ENCODE measurements at regions not wholly inside any gene's neighbourhood (a gene's known extent, or its start where the extent isn't known, plus 50 kb on each side); places are given as distances from the start of the nearest gene placed in this dataset.

DNA sequence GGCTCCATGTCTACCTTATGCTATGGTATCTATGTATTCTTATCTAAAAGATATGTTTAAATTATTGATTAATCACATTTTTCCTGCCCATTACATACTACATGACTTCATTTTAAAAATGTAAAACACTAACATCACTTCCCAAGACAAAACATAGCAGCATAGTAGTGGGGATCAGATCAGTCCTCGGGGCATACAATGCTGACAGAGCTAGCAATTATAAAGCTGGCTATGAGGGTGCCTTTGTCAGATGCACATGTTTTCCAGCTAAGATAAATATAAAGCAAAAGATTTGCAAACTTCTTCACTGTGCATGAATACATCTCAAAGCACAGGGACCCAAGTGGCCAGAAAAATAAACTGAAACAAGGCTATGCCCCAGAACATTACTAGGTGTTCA is 549.8 kb upstream of the INTU start:
- TF ChIP-seq, protein P1, sequence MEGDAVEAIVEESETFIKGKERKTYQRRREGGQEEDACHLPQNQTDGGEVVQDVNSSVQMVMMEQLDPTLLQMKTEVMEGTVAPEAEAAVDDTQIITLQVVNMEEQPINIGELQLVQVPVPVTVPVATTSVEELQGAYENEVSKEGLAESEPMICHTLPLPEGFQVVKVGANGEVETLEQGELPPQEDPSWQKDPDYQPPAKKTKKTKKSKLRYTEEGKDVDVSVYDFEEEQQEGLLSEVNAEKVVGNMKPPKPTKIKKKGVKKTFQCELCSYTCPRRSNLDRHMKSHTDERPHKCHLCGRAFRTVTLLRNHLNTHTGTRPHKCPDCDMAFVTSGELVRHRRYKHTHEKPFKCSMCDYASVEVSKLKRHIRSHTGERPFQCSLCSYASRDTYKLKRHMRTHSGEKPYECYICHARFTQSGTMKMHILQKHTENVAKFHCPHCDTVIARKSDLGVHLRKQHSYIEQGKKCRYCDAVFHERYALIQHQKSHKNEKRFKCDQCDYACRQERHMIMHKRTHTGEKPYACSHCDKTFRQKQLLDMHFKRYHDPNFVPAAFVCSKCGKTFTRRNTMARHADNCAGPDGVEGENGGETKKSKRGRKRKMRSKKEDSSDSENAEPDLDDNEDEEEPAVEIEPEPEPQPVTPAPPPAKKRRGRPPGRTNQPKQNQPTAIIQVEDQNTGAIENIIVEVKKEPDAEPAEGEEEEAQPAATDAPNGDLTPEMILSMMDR (IDR thresholded peaks at IDR 0.05 in 4 of 5, conservative IDR thresholded peaks at IDR 0.05 in 1 of 5), result no peak
- no peak for TF ChIP-seq POLR2A (IDR thresholded peaks at IDR 0.05)
- H3K27me3 ChIP-seq, result no peaks in the 10 kb centered on the region
- no peak overlapping the region for H3K4me3 ChIP-seq
- intact Hi-C loops (cut with DNase I; ENCODE audit: low total_unique reads), result no loop called here
- DNase-seq (no peak), ATAC-seq (no peak)
- H3K4me1 ChIP-seq, result no peaks in the 10 kb centered on the region
- no peak overlapping the region for H3K27ac ChIP-seq
- H3K9me3 ChIP-seq, result no peaks in the 10 kb centered on the region
- in situ Hi-C loops (cut with MboI; ENCODE audit: low sequenced_read_pairs in 4 of 4), result no loop called here
- H3K36me3 ChIP-seq, result no peaks in the 10 kb centered on the region

DNA sequence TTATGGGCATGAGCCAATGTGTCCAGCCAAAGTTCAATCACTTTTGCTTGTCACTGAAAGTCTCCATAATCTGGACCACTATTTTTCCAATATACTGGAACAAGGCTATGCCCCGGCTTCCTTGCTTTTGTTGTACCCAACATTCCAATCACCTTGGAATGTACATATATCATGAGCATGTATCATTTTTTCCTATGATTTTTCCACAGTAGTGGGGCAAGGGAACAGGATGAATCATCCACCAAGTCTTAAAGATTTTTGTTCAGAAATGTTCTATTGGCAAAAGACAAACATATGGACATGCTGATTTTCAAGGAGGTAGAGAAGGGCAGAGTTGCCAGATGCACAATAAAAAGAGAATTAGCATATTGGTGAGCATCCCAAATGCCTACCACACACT is 548.1 kb upstream of the INTU start:
- H3K4me1 ChIP-seq, result no peaks in the 10 kb centered on the region
- no peak overlapping the region for H3K27ac ChIP-seq
- H3K36me3 ChIP-seq, result no peaks in the 10 kb centered on the region
- no peak for TF ChIP-seq POLR2A (IDR thresholded peaks at IDR 0.05)
- TF ChIP-seq, protein P1 (IDR thresholded peaks at IDR 0.05 in 4 of 5, conservative IDR thresholded peaks at IDR 0.05 in 1 of 5), result no peak
- intact Hi-C loops (cut with DNase I; ENCODE audit: low total_unique reads), result no loop called here
- DNase-seq (no peak), ATAC-seq (no peak)
- H3K9me3 ChIP-seq, result no peaks in the 10 kb centered on the region
- H3K4me3 ChIP-seq, result no peak overlapping the region
- no peaks in the 10 kb centered on the region for H3K27me3 ChIP-seq
- in situ Hi-C loops (cut with MboI; ENCODE audit: low sequenced_read_pairs in 4 of 4), result no loop called here

DNA sequence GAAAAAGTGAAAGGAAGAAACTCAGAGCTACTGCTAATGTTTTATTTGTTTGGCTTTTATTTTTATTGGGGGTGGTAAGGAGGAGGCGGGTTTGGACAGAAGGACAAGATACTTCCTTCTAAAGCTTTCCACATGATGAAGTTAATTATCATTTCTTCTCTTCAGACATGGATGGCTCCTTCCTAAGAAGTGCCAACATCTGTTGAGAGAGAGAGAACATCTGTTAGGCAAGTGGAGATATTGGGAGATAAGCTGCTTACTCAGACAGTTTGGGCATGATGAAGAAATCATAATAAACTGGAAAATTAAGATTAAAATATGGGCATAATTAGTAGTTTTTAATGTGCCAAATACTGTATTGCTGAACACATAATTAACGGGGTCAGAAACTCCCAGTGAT is 535.7 kb upstream of the INTU start:
- Histone ChIP-seq H3K4me3 (no peak overlapping the region), H3K27ac (no peak overlapping the region), H3K4me1 (no peaks in the 10 kb centered on the region), H3K36me3 (no peaks in the 10 kb centered on the region), H3K27me3 (no peaks in the 10 kb centered on the region), H3K9me3 (no peaks in the 10 kb centered on the region)
- no peak for DNase-seq
- intact Hi-C loops (cut with DNase I; ENCODE audit: low total_unique reads), result no loop called here
- TF ChIP-seq POLR2A (IDR thresholded peaks at IDR 0.05), result no peak
- TF ChIP-seq, protein P1 (IDR thresholded peaks at IDR 0.05 in 4 of 5, conservative IDR thresholded peaks at IDR 0.05 in 1 of 5), result no peak
- in situ Hi-C loops (cut with MboI; ENCODE audit: low sequenced_read_pairs in 4 of 4), result no loop called here
- no peak for ATAC-seq

DNA sequence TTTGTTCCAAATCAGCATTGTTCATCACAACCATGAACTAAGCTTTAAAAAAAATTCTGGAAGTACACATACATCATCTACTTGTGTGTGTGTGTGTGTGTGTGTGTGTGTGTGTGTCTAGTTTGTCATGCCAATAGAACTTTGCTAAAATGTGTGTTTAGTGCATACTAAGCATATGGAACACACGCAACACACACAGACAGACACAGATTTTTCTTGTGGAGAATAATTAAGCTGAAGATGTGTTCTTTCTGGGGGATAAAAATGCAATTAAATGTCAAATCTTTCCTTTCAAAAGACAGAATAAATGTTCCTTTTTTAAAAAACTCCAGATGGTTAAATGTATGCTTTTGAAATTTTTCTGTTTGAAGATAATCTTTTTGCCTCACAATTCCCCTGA is 530.4 kb upstream of the INTU start:
- no peak for ATAC-seq
- no peaks in the 10 kb centered on the region for H3K36me3 ChIP-seq
- TF ChIP-seq, protein P1 (IDR thresholded peaks at IDR 0.05 in 4 of 5, conservative IDR thresholded peaks at IDR 0.05 in 1 of 5), result no peak
- no peak for TF ChIP-seq POLR2A (IDR thresholded peaks at IDR 0.05)
- H3K4me3 ChIP-seq, result no peak overlapping the region
- in situ Hi-C loops (cut with MboI; ENCODE audit: low sequenced_read_pairs in 4 of 4) (no loop called here), intact Hi-C loops (cut with DNase I; ENCODE audit: low total_unique reads) (no loop called here)
- H3K27me3 ChIP-seq, result no peaks in the 10 kb centered on the region
- no peaks in the 10 kb centered on the region for H3K4me1 ChIP-seq
- no peak for DNase-seq
- H3K27ac ChIP-seq, result no peak overlapping the region
- H3K9me3 ChIP-seq, result no peaks in the 10 kb centered on the region

DNA sequence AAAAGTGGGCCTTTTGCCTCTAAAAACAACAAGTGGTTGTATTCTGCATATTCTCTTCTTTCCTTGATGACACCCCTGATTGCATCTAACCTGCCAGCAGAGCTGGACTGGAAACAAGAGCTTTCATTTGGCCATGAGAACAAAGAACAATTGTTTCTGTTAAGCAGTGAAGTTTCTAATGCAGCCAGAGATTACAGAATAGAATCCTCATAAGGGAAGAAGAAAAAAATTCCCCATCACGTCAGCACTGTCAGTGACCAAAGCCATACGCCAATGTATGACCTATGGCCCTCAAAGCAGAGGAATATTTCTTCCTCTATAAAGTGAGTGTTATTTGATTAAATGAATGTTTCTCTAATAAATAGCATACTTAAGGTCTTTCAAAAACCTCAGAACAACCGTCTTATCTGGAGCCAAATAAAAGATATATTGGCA is 529.1 kb upstream of the INTU start:
- Histone ChIP-seq H3K4me3 (no peak overlapping the region), H3K4me1 (no peaks in the 10 kb centered on the region), H3K36me3 (no peaks in the 10 kb centered on the region), H3K27ac (no peak overlapping the region), H3K27me3 (no peaks in the 10 kb centered on the region), H3K9me3 (no peaks in the 10 kb centered on the region)
- intact Hi-C loops (cut with DNase I; ENCODE audit: low total_unique reads), result no loop called here
- TF ChIP-seq POLR2A (IDR thresholded peaks at IDR 0.05), result no peak
- TF ChIP-seq, protein P1 (IDR thresholded peaks at IDR 0.05 in 4 of 5, conservative IDR thresholded peaks at IDR 0.05 in 1 of 5), result no peak
- DNase-seq (no peak), ATAC-seq (no peak)
- in situ Hi-C loops (cut with MboI; ENCODE audit: low sequenced_read_pairs in 4 of 4), result no loop called here
